PC-9 (cell line): ENCODE measurements at regions not wholly inside any gene's neighbourhood (a gene's known extent, or its start where the extent isn't known, plus 50 kb on each side); places are given as distances from the start of the nearest gene placed in this dataset.

Experiments used
- BruUV-seq: library from RNA; stranded (reverse); fragments of 400-500 nt; replicated peaks from 2 replicates; lab custom pipeline; 2021; lab: Mats Ljungman, UMichigan
- CTCF ChIA-PET: fragments of 300-600 bp; sonication (Branson Sonifier 250); formaldehyde crosslinking; loops from one replicate; lab custom pipeline; 2022; ENCODE audit warnings: antibody characterized with exemption; lab: Charles Lee
- POLR2A ChIA-PET: fragments of 300-600 bp; sonication (Branson Sonifier 250); formaldehyde crosslinking; loops from one replicate; lab custom pipeline; 2022; ENCODE audit warnings: antibody characterized with exemption; ENCODE audit not compliant: unreplicated experiment; lab: Charles Lee
- DNase-seq, 2 experiments: peaks; one replicate each; pipeline versions ENCODE4 v3.0.0 to v3.0.0-alpha.2; 2015 to 2022; ENCODE audit warnings: mixed read lengths in 1 of 2
- H2AFZ ChIP-seq: fragments of 200-600 bp; sonication (generic); 2 replicates; pipeline ENCODE4 v1.8.1; 2017; ENCODE audit warnings: antibody characterized with exemption
- H3F3A ChIP-seq: fragments of 200-600 bp; sonication (generic); 2 replicates; pipeline ENCODE4 v1.8.1; 2017; ENCODE audit warnings: antibody characterized with exemption, mild to moderate bottlenecking, low read depth; ENCODE audit not compliant: insufficient read depth
- H3K27ac ChIP-seq: fragments of 200-600 bp; sonication (generic); 2 replicates; pipeline ENCODE4 v1.6.1; 2016; ENCODE audit warnings: mixed run types
- H3K27me3 ChIP-seq: fragments of 200-600 bp; sonication (generic); 2 replicates; pipeline ENCODE4 v1.6.1; 2016; ENCODE audit warnings: low read depth, mixed run types; ENCODE audit not compliant: insufficient read depth
- H3K36me3 ChIP-seq: fragments of 200-600 bp; sonication (generic); 2 replicates; pipeline ENCODE4 v1.6.1; 2016; ENCODE audit warnings: low read depth, mixed run types
- H3K4me1 ChIP-seq: fragments of 200-600 bp; sonication (generic); replicated peaks from 2 replicates; pipeline ENCODE4 v1.6.1; 2016; ENCODE audit warnings: mixed run types; ENCODE audit not compliant: insufficient read depth
- H3K4me2 ChIP-seq: fragments of 200-600 bp; sonication (generic); 2 replicates; pipeline ENCODE4 v1.6.1; 2017; ENCODE audit warnings: mixed run types
- H3K4me3 ChIP-seq: fragments of 200-600 bp; sonication (generic); 2 replicates; pipeline ENCODE4 v1.6.1; 2016; ENCODE audit warnings: mixed run types
- H3K79me2 ChIP-seq: fragments of 200-600 bp; sonication (generic); 2 replicates; pipeline ENCODE4 v1.6.1; 2017; ENCODE audit warnings: low read depth, mixed run types
- H3K9me2 ChIP-seq: fragments of 200-600 bp; sonication (generic); 2 replicates; pipeline ENCODE4 v1.8.1; 2017; ENCODE audit warnings: mild to moderate bottlenecking; ENCODE audit not compliant: insufficient read depth
- H3K9me3 ChIP-seq: fragments of 200-600 bp; sonication (generic); 2 replicates; pipeline ENCODE4 v1.8.1; 2016; ENCODE audit warnings: low read depth; ENCODE audit not compliant: insufficient read depth
- H4K20me1 ChIP-seq: fragments of 200-600 bp; sonication (generic); 2 replicates; pipeline ENCODE4 v1.8.1; 2017; ENCODE audit not compliant: insufficient read depth
- EZH2 ChIP-seq: fragments of 200-600 bp; sonication (generic); IDR thresholded peaks from 2 replicates; pipeline ENCODE4 v1.8.0; 2017; ENCODE audit warnings: antibody characterized with exemption, low read depth
- intact Hi-C: fragments of 100-400 bp; cut with micrococcal nuclease; formaldehyde crosslinking; loops from one replicate; pipeline ENCODE4 v1.10.0; 2022; ENCODE audit not compliant: unreplicated experiment
- TF ChIP-seq, protein P1 (sequence below): fragments of 200-600 bp; sonication (generic); conservative IDR thresholded peaks from 2 replicates; pipeline ENCODE4 v1.6.1; 2017; ENCODE audit warnings: mixed run types, antibody characterized with exemption, mild to moderate bottlenecking, moderate library complexity

DNA sequence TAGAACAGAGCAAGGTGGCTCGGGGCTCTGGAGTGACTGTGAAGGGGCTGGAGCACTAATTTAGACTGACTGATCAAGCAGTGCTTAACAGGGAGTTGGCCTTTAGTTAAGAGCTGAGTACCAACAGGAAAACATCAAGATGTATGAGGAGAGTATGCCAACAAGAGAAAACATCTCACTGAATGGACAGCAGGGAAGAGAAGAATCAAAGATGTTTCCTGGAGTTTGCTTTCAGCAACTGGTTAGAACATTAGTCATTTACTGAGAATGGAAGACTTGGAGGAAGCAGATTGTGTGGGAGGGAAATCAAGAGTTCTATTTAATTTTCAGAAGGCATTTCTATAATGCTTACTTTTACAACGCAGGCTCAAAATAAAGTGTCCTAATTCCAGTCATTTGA is 259.3 kb downstream of the ADAMTS20 start:
- H3K4me1 ChIP-seq: no peaks in the 10 kb centered on the region
- TF ChIP-seq, protein P1, sequence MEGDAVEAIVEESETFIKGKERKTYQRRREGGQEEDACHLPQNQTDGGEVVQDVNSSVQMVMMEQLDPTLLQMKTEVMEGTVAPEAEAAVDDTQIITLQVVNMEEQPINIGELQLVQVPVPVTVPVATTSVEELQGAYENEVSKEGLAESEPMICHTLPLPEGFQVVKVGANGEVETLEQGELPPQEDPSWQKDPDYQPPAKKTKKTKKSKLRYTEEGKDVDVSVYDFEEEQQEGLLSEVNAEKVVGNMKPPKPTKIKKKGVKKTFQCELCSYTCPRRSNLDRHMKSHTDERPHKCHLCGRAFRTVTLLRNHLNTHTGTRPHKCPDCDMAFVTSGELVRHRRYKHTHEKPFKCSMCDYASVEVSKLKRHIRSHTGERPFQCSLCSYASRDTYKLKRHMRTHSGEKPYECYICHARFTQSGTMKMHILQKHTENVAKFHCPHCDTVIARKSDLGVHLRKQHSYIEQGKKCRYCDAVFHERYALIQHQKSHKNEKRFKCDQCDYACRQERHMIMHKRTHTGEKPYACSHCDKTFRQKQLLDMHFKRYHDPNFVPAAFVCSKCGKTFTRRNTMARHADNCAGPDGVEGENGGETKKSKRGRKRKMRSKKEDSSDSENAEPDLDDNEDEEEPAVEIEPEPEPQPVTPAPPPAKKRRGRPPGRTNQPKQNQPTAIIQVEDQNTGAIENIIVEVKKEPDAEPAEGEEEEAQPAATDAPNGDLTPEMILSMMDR: no peak
- TF ChIP-seq EZH2: no peak
- no peaks in the 10 kb centered on the region for H4K20me1 ChIP-seq
- no peaks in the 10 kb centered on the region for H3K9me3 ChIP-seq
- no peaks in the 10 kb centered on the region for H3K9me2 ChIP-seq
- no TSS peak for BruUV-seq
- H2AFZ ChIP-seq: no peak overlapping the region
- H3K36me3 ChIP-seq: no peaks in the 10 kb centered on the region
- no peak overlapping the region for H3K27ac ChIP-seq
- no peaks in the 10 kb centered on the region for H3K27me3 ChIP-seq
- ChIA-PET CTCF (no interaction called here), POLR2A (no interaction called here)
- intact Hi-C loops: no loop called here
- H3F3A ChIP-seq: no peaks in the 10 kb centered on the region
- H3K4me2 ChIP-seq: no peak overlapping the region
- no peak for DNase-seq
- H3K4me3 ChIP-seq: no peak overlapping the region
- H3K79me2 ChIP-seq: no peaks in the 10 kb centered on the region

DNA sequence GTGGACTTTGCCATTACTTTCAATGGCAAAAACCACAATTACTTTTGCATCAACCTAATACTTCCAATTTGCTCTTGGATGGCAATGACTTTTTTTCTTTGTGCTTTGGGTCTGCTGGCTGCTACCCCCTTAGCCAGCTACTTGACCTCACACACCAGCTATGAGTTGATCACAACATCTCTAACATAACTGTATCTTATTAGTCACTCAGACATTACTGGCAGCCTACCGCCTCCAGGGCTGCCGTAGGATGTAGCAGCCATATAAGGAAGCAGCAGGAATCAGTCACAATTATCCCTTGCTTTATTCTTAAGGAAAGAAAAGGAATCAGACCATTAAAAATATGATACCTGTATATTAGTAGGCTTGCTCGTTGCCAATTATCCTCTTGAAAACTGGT is 260.5 kb downstream of the ADAMTS20 start:
- intact Hi-C loops: no loop called here
- Histone ChIP-seq H3K27ac (no peak overlapping the region), H3K4me1 (no peaks in the 10 kb centered on the region), H3F3A (no peaks in the 10 kb centered on the region), H3K27me3 (no peaks in the 10 kb centered on the region), H4K20me1 (no peaks in the 10 kb centered on the region), H3K4me2 (no peak overlapping the region), H3K79me2 (no peaks in the 10 kb centered on the region), H2AFZ (no peak overlapping the region), H3K36me3 (no peaks in the 10 kb centered on the region), H3K9me3 (no peaks in the 10 kb centered on the region), H3K4me3 (no peak overlapping the region), H3K9me2 (no peaks in the 10 kb centered on the region)
- TF ChIP-seq, protein P1: no peak
- no peak for TF ChIP-seq EZH2
- CTCF ChIA-PET: no interaction called here
- no peak for DNase-seq
- POLR2A ChIA-PET: no interaction called here
- no TSS peak for BruUV-seq

DNA sequence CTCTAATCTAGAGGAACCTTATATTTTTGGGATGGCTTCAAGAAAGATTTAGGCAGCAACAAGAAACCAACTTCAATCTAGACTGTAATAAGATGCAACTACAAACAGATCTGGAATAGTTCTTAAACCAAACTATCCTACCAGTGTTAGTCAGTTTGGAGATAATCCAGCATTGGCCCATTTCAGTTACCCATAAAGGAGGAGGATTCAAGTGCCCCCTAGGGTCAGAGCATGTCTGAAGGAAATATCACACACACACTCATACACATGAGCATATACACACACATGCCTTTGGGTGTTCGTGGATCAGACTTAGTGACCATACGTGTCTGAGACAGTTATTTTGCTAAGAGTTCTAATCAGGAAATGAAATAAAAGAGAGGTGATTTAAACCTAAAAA is 261.2 kb downstream of the ADAMTS20 start:
- DNase-seq: no peak
- ChIA-PET CTCF (no interaction called here), POLR2A (no interaction called here)
- Histone ChIP-seq H3K4me2 (no peak overlapping the region), H3K9me3 (no peaks in the 10 kb centered on the region), H3K36me3 (no peaks in the 10 kb centered on the region), H3K9me2 (no peaks in the 10 kb centered on the region), H3K27ac (no peak overlapping the region), H2AFZ (no peak overlapping the region), H3K4me3 (no peak overlapping the region), H4K20me1 (no peaks in the 10 kb centered on the region), H3K4me1 (no peaks in the 10 kb centered on the region), H3K27me3 (no peaks in the 10 kb centered on the region), H3F3A (no peaks in the 10 kb centered on the region), H3K79me2 (no peaks in the 10 kb centered on the region)
- TF ChIP-seq EZH2: no peak
- TF ChIP-seq, protein P1: no peak
- no TSS peak for BruUV-seq
- intact Hi-C loops: no loop called here
